Thymus (tissue), 11 donors: ENCODE measurements at regions not wholly inside any gene's neighbourhood (a gene's known extent, or its start where the extent isn't known, plus 50 kb on each side); places are given as distances from the start of the nearest gene placed in this dataset.

Source experiments
- DNase-seq, 9 donors: peaks; one replicate each; pipeline ENCODE4 v3.0.0-alpha.2; 2013; ENCODE audit warnings: low spot score in 9 of 9, low read depth in 6 of 9, missing footprints in 1 of 9
- H3K27ac ChIP-seq, 2 donors: one replicate each; pipeline ENCODE4 v1.5.1; 2013; ENCODE audit warnings: control low read depth in 1 of 2, low read depth in 1 of 2, low read length in 1 of 2, mild to moderate bottlenecking in 1 of 2, moderate library complexity in 1 of 2
- H3K27me3 ChIP-seq, 2 donors: one replicate each; pipeline ENCODE4 v1.5.1; 2013; ENCODE audit warnings: low read length in 1 of 2; ENCODE audit not compliant: control insufficient read depth in 2 of 2, insufficient read depth in 1 of 2
- H3K36me3 ChIP-seq, 2 donors: one replicate each; pipeline ENCODE4 v1.5.1; 2013; ENCODE audit warnings: low read length in 1 of 2, mild to moderate bottlenecking in 1 of 2, moderate library complexity in 1 of 2; ENCODE audit not compliant: control insufficient read depth in 2 of 2, insufficient read depth in 2 of 2
- H3K4me1 ChIP-seq, 2 donors: one replicate each; pipeline ENCODE4 v1.5.1; 2013; ENCODE audit warnings: low read length in 2 of 2; ENCODE audit not compliant: control insufficient read depth in 2 of 2, insufficient read depth in 2 of 2
- H3K4me3 ChIP-seq, 2 donors: one replicate each; pipeline ENCODE4 v1.5.1; 2013; ENCODE audit warnings: low read length in 2 of 2, control low read depth in 1 of 2, mild to moderate bottlenecking in 1 of 2
- H3K9me3 ChIP-seq, 2 donors: one replicate each; pipeline ENCODE4 v1.5.1; 2013; ENCODE audit warnings: low read length in 1 of 2, mild to moderate bottlenecking in 1 of 2; ENCODE audit not compliant: control insufficient read depth in 2 of 2, insufficient read depth in 1 of 2
- WGBS: extraction: QIAGEN DNeasy Blood & Tissue Kit; methylation state at CpG from one replicate; pipeline ENCODE4 v1.1.7; 2013; 5-methylcytosine and 5-hydroxymethylcytosine counted together
- donor health status: healthy.

DNA sequence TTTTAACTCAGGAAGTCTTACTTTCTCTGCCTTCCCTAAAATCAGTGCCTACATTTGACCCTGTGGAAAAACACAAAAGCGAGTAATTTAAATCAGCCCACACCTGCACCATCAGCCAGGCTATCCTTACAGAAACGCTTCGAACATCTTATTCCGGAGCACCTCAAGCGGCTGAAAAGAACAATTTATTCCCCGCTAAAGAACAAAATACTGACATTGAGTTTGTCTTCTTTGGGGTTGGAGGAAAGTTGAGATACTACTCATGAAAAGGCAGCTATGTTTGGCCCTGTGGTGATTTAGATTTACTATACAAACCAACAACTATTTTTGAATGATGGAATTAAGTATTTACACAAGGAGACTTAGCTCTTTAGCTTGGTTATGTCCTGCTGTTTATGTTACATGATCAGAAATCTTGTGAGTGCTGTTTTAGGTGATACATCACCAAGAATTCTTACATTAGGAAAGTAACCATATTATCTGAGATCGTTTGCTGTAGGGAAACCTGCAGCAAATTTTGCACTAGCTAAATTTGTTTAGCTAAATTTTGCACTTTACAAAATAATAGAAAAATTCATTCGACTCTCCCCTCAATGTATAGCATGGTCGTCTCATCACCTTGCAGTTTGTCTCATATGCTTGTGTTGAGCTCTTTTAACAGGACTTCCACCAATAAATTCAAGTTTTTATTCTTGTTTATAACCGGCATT, 158.8 kb upstream of the SIX2 start:
- H3K4me3 ChIP-seq = peak overlapping the region; percentile 19 to 49

DNA sequence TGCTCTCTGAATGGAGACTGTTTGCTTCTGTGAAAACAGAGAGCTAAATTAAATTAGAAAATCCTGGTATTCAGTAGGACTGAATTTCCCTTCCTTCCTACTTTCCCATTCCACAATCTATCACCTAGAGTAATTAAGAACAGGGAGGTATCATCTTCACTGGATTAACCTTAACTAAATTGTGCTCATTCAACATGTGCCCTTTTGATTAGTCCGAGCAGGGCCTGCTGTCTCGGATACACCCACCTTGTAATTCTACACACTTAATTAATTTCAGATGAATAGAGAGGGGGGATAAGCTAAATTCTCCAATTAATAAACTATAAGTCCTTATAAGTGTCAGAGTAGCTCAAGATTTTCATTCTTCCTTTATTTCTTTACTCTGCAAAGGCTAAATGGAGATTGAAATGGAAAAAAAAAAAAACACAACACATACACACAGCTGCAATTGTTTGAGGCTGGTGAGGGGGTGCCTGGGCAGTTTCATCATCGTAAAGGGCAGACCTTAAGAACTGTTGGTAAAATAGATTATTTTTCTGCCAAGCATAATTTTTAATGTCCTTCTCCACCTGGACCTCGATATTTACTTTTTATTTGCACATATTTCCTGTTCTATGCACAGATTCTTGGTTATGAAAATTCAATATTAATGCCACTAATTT, 157.1 kb upstream of the SIX2 start:
- Histone ChIP-seq H3K27me3 (peaks cover 44 to 74% of the 10 kb centered on the region in 2 donors), H3K4me3 (no peak overlapping the region), H3K27ac (no peak overlapping the region), H3K9me3 (peaks cover 0 to 4% of the 10 kb centered on the region in 2 donors), H3K4me1 (peaks cover 4 to 23% of the 10 kb centered on the region in 2 donors), H3K36me3 (no peaks in the 10 kb centered on the region)
- 90% methylated on average over 4 of the region's 4 CpGs for WGBS
- DNase-seq = no peak

More for the DNA sequence above, 158.8 kb upstream of the SIX2 start:
- Histone ChIP-seq H3K36me3 (no peaks in the 10 kb centered on the region), H3K9me3 (peaks cover 0 to 4% of the 10 kb centered on the region in 2 donors), H3K27me3 (peaks cover 48 to 81% of the 10 kb centered on the region in 2 donors), H3K27ac (peak overlapping the region in 1 of 2 donors; percentile 60), H3K4me1 (peaks cover 4 to 23% of the 10 kb centered on the region in 2 donors)
- peak in 1 of 9 donors; percentile 23 for DNase-seq
- WGBS = 56% methylated on average over 10 of the region's 10 CpGs

DNA sequence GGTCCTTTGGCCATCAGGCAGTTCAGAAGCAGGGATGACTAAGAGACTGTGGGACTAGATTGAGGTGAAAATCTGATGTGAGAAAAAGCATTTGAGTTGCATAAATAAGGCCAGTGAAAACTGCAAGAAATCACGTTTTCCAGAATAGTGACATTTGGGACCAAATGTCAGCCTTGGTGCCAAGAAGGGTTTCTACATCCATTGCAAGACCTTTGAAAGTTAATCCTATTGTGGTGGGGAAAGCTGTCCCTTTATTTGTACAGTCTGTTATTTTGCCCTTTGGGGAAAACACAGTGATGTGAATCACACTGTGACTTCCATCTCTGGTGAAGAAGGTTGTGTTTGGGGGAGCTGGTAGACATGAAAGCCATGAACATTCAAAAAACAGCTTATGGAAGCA, 153.5 kb upstream of the SIX2 start:
- whole genome bisulfite sequencing = 68% methylated on average over 1 of the region's 1 CpG
- Histone ChIP-seq H3K27me3 (peaks cover 10 to 37% of the 10 kb centered on the region in 2 donors), H3K36me3 (no peaks in the 10 kb centered on the region), H3K9me3 (no peaks in the 10 kb centered on the region), H3K27ac (no peak overlapping the region), H3K4me3 (no peak overlapping the region), H3K4me1 (no peaks in the 10 kb centered on the region)
- DNase-seq = no peak

DNA sequence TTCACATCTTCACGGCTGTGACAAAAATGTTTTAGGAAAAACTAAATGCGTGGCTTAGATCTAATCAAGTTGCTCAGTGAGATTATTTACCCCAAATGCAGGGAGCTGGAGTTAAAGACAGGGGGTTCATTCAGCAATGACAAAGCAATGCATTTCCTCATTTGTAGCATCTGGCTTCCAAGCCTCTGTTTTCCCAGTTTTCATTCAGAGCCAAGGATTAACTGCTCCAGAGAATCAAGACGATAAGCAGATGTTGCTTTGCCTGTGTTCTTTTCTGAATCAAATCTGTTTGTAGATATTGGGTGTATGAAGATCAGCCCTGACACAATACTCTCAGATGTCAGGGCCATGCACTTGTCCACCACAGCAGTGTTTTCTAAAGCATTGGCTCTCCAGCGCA, 147.4 kb upstream of the SIX2 start:
- 86% methylated on average over 4 of the region's 4 CpGs for WGBS
- Histone ChIP-seq H3K27ac (no peak overlapping the region), H3K9me3 (peaks cover 0 to 3% of the 10 kb centered on the region in 2 donors), H3K36me3 (no peaks in the 10 kb centered on the region), H3K4me3 (no peak overlapping the region), H3K27me3 (no peaks in the 10 kb centered on the region), H3K4me1 (no peaks in the 10 kb centered on the region)
- no peak for DNase-seq

DNA sequence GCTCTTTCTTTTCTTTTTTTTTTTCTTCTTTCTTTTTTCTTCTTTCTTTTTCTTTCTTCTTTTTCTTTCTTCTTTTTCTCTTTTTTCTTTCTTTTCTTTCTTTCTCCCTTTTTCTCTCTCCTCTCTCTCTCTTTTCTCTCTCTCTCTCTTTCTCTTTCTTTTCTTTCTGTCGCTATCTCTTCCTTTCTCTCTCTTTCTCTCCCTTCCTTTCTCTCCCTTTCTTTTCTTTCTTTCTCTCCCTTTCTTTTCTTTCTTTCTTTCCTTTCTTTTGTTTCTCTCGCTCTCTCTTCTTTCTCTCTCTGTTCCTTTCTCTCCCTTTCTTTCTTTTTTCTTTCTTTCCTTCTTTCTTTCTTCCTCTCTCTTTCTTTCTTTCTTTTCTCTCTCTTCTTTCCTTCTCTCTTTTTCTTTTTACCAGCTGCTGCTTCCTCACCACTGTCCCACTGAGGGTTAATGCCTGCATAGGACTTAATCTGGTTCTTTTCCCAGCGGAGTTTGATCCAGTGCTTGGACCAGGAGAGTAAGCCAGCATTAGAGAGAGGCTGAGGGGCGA, 145.4 kb upstream of the SIX2 start:
- Histone ChIP-seq H3K27me3 (no peaks in the 10 kb centered on the region), H3K36me3 (no peaks in the 10 kb centered on the region), H3K4me3 (no peak overlapping the region), H3K4me1 (no peaks in the 10 kb centered on the region), H3K9me3 (peaks cover 0 to 3% of the 10 kb centered on the region in 2 donors), H3K27ac (no peak overlapping the region)
- DNase-seq = no peak
- WGBS = 93% methylated on average over 4 of the region's 4 CpGs

DNA sequence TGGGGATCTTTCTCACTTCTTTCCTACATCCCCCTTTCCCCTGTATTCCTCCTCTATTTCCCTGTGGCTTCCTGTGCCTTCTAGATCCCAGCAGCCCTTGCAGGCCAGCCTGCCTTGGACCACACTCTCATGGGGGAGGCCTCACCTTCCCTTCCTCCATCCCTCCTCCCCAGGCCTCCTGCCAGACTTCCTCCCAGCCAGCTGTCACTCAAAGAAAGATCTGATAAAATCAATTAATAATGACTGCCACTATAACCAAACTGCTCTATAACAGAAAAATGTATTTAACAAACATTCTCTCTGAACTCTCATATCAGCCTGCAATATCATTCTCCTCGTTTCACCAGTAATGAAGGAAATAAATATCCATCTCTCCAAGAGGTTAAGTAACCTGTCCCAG, 144.9 kb upstream of the SIX2 start:
- H3K27ac ChIP-seq = no peak overlapping the region
- no peaks in the 10 kb centered on the region for H3K27me3 ChIP-seq
- no peaks in the 10 kb centered on the region for H3K4me1 ChIP-seq
- H3K36me3 ChIP-seq = no peaks in the 10 kb centered on the region
- no peak for DNase-seq
- no peak overlapping the region for H3K4me3 ChIP-seq
- H3K9me3 ChIP-seq = peaks cover 0 to 3% of the 10 kb centered on the region in 2 donors
- WGBS = 79% methylated on average over 1 of the region's 1 CpG

DNA sequence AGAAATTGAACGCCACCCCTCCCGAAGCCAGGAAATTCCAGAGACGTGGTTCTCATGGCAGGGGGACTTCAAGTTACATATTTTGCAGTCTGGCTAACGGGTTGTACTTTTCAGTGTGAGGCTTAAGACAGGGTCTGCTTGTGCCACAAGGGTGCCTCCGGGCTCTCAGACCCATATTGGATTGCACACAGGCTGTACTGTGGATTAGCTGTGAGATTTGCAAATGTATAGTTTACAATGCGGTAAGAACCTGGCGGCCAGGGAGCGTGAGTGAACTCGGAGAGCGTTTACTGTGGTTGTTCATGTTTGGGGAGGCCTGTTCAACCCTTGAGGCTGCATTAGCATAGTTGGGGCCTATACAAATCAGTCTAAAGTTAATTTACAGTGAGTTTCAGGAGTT, 143.9 kb upstream of the SIX2 start:
- WGBS = 97% methylated on average over 10 of the region's 10 CpGs

DNA sequence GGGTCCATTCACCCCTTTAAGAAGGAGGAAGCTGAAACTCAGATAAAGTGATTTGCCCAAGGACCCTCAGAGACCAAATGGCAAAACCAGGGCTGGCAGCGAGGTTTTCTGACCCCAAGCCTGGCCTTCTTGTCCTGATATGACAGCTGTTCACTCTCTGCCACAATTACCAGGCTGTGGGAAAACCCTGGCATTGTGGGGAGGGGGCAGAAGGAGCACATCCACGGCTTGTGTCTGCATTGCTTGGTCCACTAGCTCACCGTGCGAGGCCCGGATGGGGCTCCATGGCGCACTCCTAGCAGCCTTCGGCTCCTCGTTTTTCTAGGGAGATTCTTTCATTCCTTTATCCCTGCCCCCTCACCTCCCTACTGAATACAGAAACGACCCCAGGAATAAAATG, 143.4 kb upstream of the SIX2 start:
- no peaks in the 10 kb centered on the region for H3K4me1 ChIP-seq
- no peaks in the 10 kb centered on the region for H3K27me3 ChIP-seq
- H3K4me3 ChIP-seq = no peak overlapping the region
- H3K27ac ChIP-seq = no peak overlapping the region
- WGBS = 93% methylated on average over 9 of the region's 9 CpGs
- no peak for DNase-seq
- H3K36me3 ChIP-seq = no peaks in the 10 kb centered on the region
- peaks cover 0 to 3% of the 10 kb centered on the region in 2 donors for H3K9me3 ChIP-seq

More for the DNA sequence above, 143.9 kb upstream of the SIX2 start:
- Histone ChIP-seq H3K4me3 (no peak overlapping the region), H3K27me3 (no peaks in the 10 kb centered on the region), H3K27ac (no peak overlapping the region), H3K4me1 (no peaks in the 10 kb centered on the region), H3K9me3 (peaks cover 0 to 3% of the 10 kb centered on the region in 2 donors), H3K36me3 (no peaks in the 10 kb centered on the region)
- no peak for DNase-seq
